IPS-18a (cell line): ENCODE measurements at regions not wholly inside any gene's neighbourhood (a gene's known extent, or its start where the extent isn't known, plus 50 kb on each side); places are given as distances from the start of the nearest gene placed in this dataset.
"Not testable (repeated sequence)": the region's sequence is repeated elsewhere in the genome, so short reads cannot be mapped to it uniquely, and the experiment has no call there.

ENCODE experiments used
- H3K27ac ChIP-seq: one replicate; pipeline ENCODE4 v1.5.1; 2013; ENCODE audit warnings: low read length
- H3K27me3 ChIP-seq: one replicate; pipeline ENCODE4 v1.6.1; 2013; ENCODE audit warnings: mild to moderate bottlenecking, low read length; ENCODE audit not compliant: control insufficient read depth, insufficient read depth
- H3K36me3 ChIP-seq: one replicate; pipeline ENCODE4 v1.6.1; 2013; ENCODE audit warnings: low read depth, low read length; ENCODE audit not compliant: control insufficient read depth
- H3K4me1 ChIP-seq: one replicate; pipeline ENCODE4 v1.6.1; 2013; ENCODE audit warnings: low read depth, low read length; ENCODE audit not compliant: control insufficient read depth
- H3K4me3 ChIP-seq: one replicate; pipeline ENCODE4 v1.5.1; 2013; ENCODE audit warnings: low read length
- H3K9ac ChIP-seq: one replicate; pipeline ENCODE4 v1.6.1; 2013; ENCODE audit warnings: mild to moderate bottlenecking, low read length, moderate library complexity
- H3K9me3 ChIP-seq: one replicate; pipeline ENCODE4 v1.6.1; 2013; ENCODE audit warnings: low read depth, low read length; ENCODE audit not compliant: control insufficient read depth

DNA sequence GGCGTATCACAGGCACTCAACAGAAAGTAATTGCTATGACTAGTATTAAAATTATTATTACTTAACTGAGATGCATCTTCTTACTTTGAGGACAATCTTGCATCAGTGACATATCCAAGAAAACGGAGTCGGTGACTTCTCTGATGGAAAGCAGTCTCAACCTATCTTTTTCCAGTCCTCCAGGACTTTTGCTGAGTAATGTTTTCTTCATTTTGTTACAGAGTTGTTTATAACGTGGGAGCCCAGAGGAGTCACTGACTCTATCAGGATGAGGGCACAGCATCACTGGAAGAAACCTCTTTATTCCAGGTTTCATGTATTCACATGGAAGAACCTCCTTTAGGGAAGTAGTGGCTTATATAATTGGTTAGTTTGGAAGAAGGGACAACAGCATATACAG, 51.5 kb upstream of the MELK start:
- Histone ChIP-seq H3K27ac (no peak overlapping the region), H3K4me1 (no peaks in the 10 kb centered on the region), H3K27me3 (no peaks in the 10 kb centered on the region), H3K36me3 (no peaks in the 10 kb centered on the region), H3K9ac (no peak overlapping the region), H3K4me3 (no peak overlapping the region), H3K9me3 (no peaks in the 10 kb centered on the region)

DNA sequence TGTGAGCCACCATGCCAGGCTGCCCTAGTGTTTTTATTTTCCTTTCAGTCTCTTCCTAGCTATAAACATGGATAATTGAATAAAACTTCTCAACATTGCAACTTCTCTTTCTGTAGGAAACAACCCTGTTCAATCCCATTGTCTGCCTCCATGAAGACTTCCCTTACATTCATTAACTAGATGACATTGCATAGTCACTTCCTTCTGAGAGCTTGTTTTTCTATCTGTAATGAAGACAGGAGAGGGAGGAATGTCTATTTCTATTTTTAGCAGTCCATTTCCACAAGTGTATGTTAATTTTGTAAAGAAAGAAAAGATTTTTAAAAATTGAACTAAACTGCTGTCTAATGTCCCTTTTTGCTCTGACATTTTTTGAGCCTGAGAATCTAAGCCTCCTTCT, 55.6 kb upstream of the MELK start:
- H3K9me3 ChIP-seq = no peaks in the 10 kb centered on the region
- H3K9ac ChIP-seq = no peak overlapping the region
- H3K27ac ChIP-seq = no peak overlapping the region
- H3K4me3 ChIP-seq = no peak overlapping the region
- H3K36me3 ChIP-seq = no peaks in the 10 kb centered on the region
- no peaks in the 10 kb centered on the region for H3K4me1 ChIP-seq
- no peaks in the 10 kb centered on the region for H3K27me3 ChIP-seq

DNA sequence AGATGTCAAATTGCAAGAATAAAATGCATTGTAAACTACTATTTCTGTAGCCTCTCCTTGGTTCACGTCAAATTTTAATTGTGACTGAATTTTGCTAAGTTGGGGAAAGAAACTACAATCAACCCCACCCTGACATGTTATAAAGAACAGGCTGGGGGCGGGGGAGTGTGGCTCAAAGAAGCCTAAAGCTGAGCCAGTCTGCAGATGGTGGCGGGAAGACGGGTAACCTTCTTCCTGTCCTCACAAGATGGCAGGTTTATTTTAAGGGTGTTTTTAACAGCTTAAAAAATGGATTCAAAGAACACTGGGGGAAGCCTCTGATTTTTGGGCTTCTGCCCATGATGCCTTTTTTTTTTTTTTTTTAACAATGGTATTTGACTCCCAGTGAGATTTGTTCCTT, 68.5 kb upstream of the MELK start:
- no peak overlapping the region for H3K9ac ChIP-seq

DNA sequence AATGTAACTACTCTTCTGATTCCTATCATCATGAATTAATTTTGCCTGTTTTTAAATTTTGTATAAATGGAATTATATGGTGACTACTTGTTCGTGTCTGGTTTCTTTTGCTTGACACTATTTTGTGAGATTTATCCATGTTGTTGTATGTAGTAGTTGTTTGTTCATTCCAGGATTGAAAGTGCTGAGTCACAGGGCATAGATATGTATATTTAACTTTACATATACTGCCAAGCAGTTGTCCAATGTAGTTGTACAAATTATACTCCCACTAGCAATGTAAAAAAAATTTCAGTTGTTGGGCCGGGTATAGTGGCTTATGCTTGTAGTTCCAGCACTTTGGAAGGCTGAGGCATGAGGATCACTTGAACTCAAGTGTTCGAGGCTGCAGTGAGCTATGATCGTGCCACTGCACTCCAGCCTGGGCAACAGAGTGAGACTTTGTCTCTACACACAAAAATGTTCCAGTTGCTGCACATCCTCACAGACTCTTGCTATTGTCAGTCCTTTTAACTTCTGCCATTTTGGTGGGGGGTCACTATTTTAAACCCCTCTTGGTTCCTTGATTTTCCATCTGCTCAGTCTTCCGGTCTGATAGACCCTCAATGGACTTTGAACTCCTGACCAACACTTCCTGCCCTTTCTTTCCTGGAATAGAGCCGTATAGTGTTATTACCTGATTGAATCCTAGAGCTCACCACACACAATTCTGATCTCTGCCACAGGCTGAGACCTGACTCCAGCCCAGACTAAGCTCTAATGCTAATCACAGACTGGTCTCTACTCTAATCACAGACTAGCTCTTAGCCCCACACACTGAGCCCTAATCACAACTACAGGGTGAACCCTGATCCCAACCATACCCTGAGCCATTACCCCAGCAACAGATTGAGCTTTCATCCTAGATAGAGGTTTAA, 69.3 kb upstream of the MELK start:
- H3K4me3 ChIP-seq = no peak overlapping the region
- no peaks in the 10 kb centered on the region for H3K27me3 ChIP-seq
- no peaks in the 10 kb centered on the region for H3K9me3 ChIP-seq
- peaks cover 7% of the 10 kb centered on the region for H3K4me1 ChIP-seq
- H3K36me3 ChIP-seq = no peaks in the 10 kb centered on the region
- no peak overlapping the region for H3K27ac ChIP-seq
- H3K9ac ChIP-seq = no peak overlapping the region

More for the DNA sequence above, 68.5 kb upstream of the MELK start:
- peaks cover 11% of the 10 kb centered on the region for H3K4me1 ChIP-seq
- H3K9me3 ChIP-seq = no peaks in the 10 kb centered on the region
- H3K36me3 ChIP-seq = no peaks in the 10 kb centered on the region
- no peaks in the 10 kb centered on the region for H3K27me3 ChIP-seq
- H3K27ac ChIP-seq = no peak overlapping the region
- H3K4me3 ChIP-seq = no peak overlapping the region

DNA sequence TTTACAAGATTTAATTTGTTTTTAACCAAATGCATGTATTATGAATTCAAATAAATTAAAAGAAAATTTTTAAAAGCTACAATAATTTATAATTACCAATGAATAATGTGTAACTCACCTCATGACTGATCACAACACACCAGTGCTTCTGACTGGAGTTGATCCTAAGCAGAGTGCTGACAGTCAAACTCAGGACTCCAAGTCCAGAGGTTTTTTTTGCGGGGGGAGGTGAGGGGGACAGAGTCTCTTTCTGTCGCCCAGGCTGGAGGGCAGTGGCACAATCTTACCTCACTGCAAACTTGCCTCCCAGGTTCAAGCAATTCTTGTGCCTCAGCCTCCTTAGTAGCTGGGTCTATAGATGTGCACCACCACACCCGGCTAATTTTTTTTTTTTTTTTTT, 71.0 kb upstream of the MELK start:
- Histone ChIP-seq H3K27me3 (no peaks in the 10 kb centered on the region), H3K4me1 (peaks cover 7% of the 10 kb centered on the region), H3K27ac (no peak overlapping the region), H3K9ac (no peak overlapping the region), H3K9me3 (no peaks in the 10 kb centered on the region), H3K4me3 (no peak overlapping the region), H3K36me3 (no peaks in the 10 kb centered on the region)

DNA sequence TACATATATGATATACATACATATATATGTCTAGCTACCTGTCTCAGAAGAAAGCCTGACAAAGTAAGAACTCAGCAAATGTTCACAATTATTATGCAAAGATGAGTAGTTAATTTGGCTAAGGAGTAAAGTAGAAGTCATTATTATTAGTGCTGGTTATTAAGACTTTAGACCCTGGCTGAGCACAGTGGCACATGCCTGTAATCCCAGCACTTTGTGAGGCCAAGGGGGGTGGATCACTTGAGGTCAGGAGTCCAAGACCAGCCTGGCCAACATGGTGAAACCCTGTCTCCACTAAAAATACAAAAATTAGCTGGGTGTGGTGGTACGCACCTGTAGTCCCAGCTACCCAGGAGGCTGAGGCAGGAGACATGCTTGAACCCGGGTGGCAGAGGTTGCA, 71.8 kb upstream of the MELK start:
- H3K9ac ChIP-seq, H3K9me3 ChIP-seq, H3K27ac ChIP-seq, H3K27me3 ChIP-seq, H3K4me1 ChIP-seq, H3K36me3 ChIP-seq, H3K4me3 ChIP-seq: not testable (repeated sequence)

DNA sequence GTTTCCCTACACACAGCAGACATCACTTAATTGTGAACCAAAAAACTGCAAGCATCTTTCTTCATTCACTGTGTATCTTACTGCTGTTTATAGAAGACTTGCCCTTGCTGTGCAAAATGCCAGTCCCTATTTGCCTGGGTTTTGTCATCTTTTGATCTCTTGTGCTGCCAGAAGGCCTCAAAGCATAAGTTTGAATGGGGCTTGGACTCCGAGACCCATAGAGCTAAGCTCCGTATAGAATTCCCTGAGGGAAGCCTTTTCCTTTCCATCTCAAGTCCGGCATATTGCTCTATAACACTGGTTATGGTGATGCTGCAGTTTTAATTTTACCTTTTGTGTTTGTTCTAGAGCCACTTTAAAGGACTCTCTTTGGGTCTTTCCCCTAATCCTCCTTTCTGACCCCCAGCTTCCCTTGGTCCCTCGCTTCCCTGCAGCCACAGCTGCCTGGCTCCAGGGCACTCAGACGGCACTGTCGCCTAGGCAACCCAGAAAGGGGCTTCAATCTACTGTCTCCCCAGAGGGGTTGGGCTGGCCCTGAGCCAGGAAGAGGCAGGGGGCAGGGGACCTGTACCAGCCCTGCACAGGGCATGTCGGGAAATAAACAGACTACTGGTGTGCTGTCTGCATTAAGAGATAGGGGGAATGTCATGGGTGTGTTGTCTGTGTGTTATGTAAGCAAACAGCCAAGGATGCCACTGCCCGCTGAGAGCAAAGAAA, 73.4 kb upstream of the MELK start:
- Histone ChIP-seq H3K36me3 (no peaks in the 10 kb centered on the region), H3K27ac (no peak overlapping the region), H3K27me3 (no peaks in the 10 kb centered on the region), H3K4me1 (peaks cover 7% of the 10 kb centered on the region), H3K4me3 (no peak overlapping the region), H3K9ac (no peak overlapping the region), H3K9me3 (no peaks in the 10 kb centered on the region)

DNA sequence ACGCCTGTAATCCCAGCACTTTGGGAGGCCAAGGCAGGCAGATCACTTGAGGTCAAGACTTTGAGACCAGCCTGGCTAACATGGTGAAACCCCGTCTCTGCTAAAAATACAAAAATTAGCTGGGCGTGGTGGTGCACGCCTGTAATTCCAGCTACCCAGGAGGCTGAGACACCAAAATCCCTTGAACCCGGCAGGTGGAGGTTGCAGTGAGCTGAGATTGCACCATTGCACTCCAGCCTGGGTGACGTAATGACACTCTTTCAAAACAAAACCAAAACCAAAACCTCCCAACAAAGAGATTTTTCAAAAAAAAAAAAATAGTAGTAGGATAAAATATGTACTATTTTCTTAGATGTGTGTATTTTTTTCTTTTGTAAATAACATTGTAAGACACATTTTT, 79.1 kb upstream of the MELK start:
- not testable (repeated sequence) for H3K9ac ChIP-seq, H3K4me3 ChIP-seq, H3K36me3 ChIP-seq, H3K9me3 ChIP-seq, H3K27me3 ChIP-seq, H3K27ac ChIP-seq
- peaks cover 15% of the 10 kb centered on the region for H3K4me1 ChIP-seq

DNA sequence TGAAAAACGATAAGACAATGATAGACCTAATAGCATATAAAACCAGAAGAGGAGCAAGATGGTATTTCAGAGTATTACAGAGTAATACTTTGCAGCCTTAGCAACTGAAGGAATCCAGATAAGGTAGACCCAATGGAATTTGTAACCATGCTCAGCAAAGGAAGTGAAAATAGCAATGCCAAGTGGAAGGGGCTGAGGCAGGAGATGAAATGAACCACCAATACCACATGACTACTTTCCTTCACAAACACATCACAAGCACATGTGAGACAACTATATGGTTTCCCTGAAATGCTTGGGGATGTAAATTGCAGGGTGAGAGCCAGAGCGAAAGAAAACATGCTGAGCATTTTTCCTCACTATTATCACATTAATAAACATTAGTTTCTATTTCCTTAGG, 79.8 kb upstream of the MELK start:
- H3K4me1 ChIP-seq = peaks cover 21% of the 10 kb centered on the region
- H3K9me3 ChIP-seq = no peaks in the 10 kb centered on the region
- H3K27ac ChIP-seq = no peak overlapping the region
- H3K27me3 ChIP-seq = no peaks in the 10 kb centered on the region
- no peak overlapping the region for H3K4me3 ChIP-seq
- no peak overlapping the region for H3K9ac ChIP-seq
- no peaks in the 10 kb centered on the region for H3K36me3 ChIP-seq

DNA sequence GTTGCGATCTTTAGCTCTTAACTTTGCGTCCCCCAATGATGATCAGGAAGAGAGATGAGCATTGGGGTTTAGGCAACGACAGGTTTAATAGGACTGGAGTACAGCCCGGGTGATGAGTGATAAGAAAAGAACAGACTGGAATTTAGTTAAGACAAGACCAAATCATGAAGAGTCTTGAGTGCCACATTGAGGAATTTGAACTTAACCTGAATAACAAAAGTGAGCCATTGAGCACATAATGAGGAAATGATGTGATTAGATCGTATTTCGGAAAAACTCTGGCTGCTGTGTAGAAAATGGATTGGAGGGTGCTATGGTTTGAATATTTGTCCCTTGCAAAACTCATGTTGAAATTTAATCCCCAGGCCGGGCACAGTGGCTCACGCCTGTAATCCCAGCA, 83.2 kb upstream of the MELK start:
- H3K9ac ChIP-seq = no peak overlapping the region
- H3K27ac ChIP-seq = no peak overlapping the region
- no peaks in the 10 kb centered on the region for H3K27me3 ChIP-seq
- H3K36me3 ChIP-seq = no peaks in the 10 kb centered on the region
- no peaks in the 10 kb centered on the region for H3K9me3 ChIP-seq
- H3K4me1 ChIP-seq = peaks cover 28% of the 10 kb centered on the region
- H3K4me3 ChIP-seq = no peak overlapping the region

DNA sequence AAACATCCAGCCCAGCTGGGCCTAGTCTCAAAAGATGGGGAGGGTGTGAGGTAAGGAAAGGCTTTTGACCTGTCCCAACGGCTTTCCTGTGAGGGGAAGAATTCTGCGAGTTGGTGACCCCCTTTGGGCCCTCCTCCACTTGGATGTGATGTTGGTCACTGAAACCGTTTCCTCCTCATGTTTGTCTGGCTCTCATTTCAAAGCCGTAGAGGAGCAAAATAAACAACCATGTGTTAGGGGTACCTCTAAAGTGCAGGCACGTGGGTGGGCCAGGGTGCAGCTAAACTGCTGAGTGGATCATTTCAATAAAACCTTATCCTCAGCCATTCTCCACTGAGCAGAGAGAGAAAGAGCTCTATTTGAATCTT, 84.3 kb upstream of the MELK start:
- no peaks in the 10 kb centered on the region for H3K36me3 ChIP-seq
- H3K4me1 ChIP-seq = peaks cover 38% of the 10 kb centered on the region
- no peaks in the 10 kb centered on the region for H3K27me3 ChIP-seq
- no peaks in the 10 kb centered on the region for H3K9me3 ChIP-seq
- peak overlapping the region; percentile 67 for H3K4me3 ChIP-seq
- peak overlapping the region; percentile 73 for H3K27ac ChIP-seq
- H3K9ac ChIP-seq = peak overlapping the region; percentile 70
